GM23338 (cell line): ENCODE measurements at regions not wholly inside any gene's neighbourhood (a gene's known extent, or its start where the extent isn't known, plus 50 kb on each side); places are given as distances from the start of the nearest gene placed in this dataset.

Experiments
- EZH2 ChIP-seq: fragments of 200-600 bp; sonication (generic); IDR thresholded peaks from one replicate; pipeline ENCODE4 v1.8.0; 2017; ENCODE audit warnings: antibody characterized with exemption, mild to moderate bottlenecking, low read depth; ENCODE audit not compliant: unreplicated experiment
- EZH2phosphoT487 ChIP-seq: fragments of 200-600 bp; sonication (generic); IDR thresholded peaks from one replicate; pipeline ENCODE4 v1.8.1; 2018; ENCODE audit warnings: antibody characterized with exemption; ENCODE audit not compliant: unreplicated experiment
- JUNB ChIP-seq: IDR thresholded peaks from one replicate; pipeline ENCODE4 v1.6.1; 2016; ENCODE audit warnings: antibody characterized with exemption; ENCODE audit not compliant: unreplicated experiment
- POLR2AphosphoS5 ChIP-seq: IDR thresholded peaks from 2 replicates; pipeline ENCODE4 v1.6.1; 2016; ENCODE audit warnings: antibody characterized with exemption, low read depth
- STAT1 ChIP-seq: IDR thresholded peaks from one replicate; pipeline ENCODE4 v1.6.1; 2016; ENCODE audit warnings: antibody characterized with exemption; ENCODE audit not compliant: unreplicated experiment
- ZNF331 ChIP-seq: fragments of 250-450 bp; sonication (Bioruptor Pico); IDR thresholded peaks from 2 replicates; pipeline ENCODE4 v1.5.0; 2020; ENCODE audit warnings: low read depth, mild to moderate bottlenecking, moderate library complexity
- TF ChIP-seq, protein P1 (sequence below), 2 experiments: fragments of 200-600 bp in 1 of 2; sonication (generic) in 1 of 2; conservative IDR thresholded peaks; 2 replicates each; pipeline versions ENCODE4 v1.5.1 to v1.6.1; 2016 to 2017; ENCODE audit warnings: antibody characterized with exemption in 2 of 2, low read depth in 2 of 2, mild to moderate bottlenecking in 2 of 2, moderate library complexity in 1 of 2

DNA sequence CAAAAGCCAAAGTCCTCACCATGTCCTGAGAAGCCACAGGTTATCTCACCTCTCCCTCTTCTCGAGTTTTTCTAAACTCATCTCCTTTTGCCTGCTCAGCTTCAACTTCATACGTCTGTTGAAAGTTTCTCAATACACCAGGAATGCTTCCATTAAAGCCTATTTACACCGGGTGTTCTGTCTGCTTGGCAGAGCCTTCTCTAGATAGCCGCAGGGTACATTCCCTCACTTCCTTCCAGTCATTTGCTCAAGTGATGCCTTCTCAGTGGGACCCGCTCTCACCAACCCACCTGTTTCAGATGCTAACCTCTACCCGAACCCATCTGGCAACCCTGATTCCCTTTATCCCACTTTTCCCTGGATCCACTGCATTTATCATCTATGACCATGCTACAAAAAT lies 257.0 kb upstream of the ADGRL2 start:
- TF ChIP-seq, protein P1, sequence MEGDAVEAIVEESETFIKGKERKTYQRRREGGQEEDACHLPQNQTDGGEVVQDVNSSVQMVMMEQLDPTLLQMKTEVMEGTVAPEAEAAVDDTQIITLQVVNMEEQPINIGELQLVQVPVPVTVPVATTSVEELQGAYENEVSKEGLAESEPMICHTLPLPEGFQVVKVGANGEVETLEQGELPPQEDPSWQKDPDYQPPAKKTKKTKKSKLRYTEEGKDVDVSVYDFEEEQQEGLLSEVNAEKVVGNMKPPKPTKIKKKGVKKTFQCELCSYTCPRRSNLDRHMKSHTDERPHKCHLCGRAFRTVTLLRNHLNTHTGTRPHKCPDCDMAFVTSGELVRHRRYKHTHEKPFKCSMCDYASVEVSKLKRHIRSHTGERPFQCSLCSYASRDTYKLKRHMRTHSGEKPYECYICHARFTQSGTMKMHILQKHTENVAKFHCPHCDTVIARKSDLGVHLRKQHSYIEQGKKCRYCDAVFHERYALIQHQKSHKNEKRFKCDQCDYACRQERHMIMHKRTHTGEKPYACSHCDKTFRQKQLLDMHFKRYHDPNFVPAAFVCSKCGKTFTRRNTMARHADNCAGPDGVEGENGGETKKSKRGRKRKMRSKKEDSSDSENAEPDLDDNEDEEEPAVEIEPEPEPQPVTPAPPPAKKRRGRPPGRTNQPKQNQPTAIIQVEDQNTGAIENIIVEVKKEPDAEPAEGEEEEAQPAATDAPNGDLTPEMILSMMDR (conservative IDR thresholded peaks at IDR 0.05; ENCODE audit: low read depth in 2 of 2), result no peak
- TF ChIP-seq EZH2phosphoT487 (no peak), ZNF331 (no peak), POLR2AphosphoS5 (no peak), STAT1 (no peak), JUNB (no peak), EZH2 (no peak)
